Superior temporal gyrus (tissue), 1 donor: ENCODE measurements at regions not wholly inside any gene's neighbourhood (a gene's known extent, or its start where the extent isn't known, plus 50 kb on each side); places are given as distances from the start of the nearest gene placed in this dataset.
"Not testable (repeated sequence)": the region's sequence is repeated elsewhere in the genome, so short reads cannot be mapped to it uniquely, and the experiment has no call there.

Experiments used
- DNase-seq: peaks from one replicate; pipeline ENCODE4 v3.0.0-alpha.2; 2016; ENCODE audit errors: extremely low spot score

GRCh38 chr4:58871509-58871908 lies 1761.3 kb upstream of the IGFBP7 start:
- no peak for DNase-seq

- no peak for DNase-seq
Observed at GRCh38 chr4:58849026-58849425, 1738.8 kb upstream of the IGFBP7 start.

GRCh38 chr4:58843455-58843854 lies 1733.3 kb upstream of the IGFBP7 start:
- DNase-seq, result no peak

GRCh38 chr4:58833126-58833525 lies 1722.9 kb upstream of the IGFBP7 start:
- no peak for DNase-seq

DNA sequence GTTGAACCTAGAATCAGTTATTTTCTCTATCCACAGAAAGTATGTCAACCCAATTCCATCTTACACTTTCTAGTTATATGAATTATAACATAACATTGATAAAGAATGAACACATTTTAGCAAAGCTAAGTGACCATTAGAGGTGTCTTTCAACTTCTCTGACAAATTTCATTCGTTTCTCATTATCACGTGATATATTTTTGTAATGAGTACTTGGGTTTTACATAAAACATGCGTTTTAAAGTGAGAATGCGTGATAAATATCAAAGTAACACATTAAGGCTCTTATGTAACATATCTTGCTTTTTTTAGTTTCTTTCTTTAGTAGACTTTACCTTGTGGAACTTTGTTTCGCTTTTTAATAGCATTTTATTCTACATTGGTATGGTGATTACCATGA lies 1715.1 kb upstream of the IGFBP7 start:
- DNase-seq, result no peak

GRCh38 chr4:58818560-58818959 lies 1708.4 kb upstream of the IGFBP7 start:
- DNase-seq, result not testable (repeated sequence)

GRCh38 chr4:58809948-58810347 lies 1699.8 kb upstream of the IGFBP7 start:
- no peak for DNase-seq

DNA sequence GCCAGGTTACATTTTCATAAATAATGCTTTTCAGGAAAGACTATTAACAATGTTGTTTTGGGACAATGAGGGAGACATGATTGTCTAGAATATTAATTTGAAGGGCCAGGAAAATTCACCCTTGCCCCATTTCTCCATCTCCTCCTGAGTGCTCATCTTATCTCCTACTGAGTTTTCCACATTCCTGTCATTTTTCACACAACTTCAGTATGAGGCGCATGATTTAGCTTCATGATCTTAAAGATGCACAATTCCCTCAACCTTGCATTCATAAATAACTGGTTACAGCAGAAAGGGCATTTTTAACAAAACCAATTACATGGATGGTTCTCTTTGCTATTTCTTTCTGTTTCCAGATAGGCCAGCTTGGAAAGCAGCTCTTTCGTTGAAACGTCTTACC lies 1699.2 kb upstream of the IGFBP7 start:
- no peak for DNase-seq

DNA sequence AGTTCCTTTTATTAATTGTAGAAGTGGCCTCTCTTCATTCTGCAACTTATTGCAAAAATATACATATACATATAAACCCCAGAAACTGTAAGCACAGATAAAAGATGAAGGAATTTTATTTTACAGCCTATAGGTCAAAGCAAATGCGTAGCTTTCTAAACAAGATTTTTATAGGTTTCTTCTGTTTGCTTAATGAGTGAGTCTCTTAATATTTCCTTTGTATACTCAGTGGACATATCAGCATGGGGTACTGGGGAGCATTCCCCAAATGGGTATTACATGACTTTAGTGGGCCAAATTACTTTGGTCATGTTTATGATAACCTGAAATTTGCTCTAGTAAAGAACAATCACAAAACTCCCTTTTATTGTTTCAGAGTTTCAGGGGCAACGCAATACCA lies 1698.6 kb upstream of the IGFBP7 start:
- no peak for DNase-seq

DNA sequence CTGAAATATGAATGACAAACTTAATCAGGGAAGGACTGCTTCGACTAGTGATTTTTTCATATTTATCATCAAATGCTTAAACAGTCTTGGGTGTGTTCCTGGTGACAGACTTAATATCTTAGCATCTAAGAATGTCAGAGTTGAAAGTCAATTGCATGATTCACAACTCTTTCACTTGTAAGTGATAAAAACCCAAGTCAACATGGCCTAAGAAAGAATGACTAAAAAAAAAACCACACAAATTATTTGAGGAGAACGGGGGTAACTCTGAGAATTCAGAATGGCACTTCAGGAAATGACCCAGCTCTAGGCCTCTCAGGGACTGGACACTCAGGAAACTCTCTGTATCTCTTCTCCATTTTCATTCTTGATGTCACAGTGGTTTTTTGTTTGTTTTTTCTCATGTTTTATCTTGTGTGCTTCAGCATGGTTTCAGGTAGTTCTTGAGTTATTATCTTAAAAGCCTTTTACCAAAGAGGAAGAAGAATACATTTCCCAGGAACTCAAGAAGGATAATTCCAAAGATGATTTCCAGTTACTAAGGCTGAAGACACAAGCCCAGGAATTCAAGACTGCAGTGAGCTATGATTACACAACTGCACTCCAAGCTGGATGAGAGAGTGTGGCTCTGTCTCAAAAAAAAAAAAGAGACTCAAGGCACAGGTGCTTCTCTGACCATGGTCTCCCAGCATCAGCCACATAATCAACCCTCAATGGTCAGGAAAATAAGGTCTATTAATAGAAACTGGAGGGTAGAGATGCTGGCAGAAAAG lies 1697.8 kb upstream of the IGFBP7 start:
- no peak for DNase-seq

DNA sequence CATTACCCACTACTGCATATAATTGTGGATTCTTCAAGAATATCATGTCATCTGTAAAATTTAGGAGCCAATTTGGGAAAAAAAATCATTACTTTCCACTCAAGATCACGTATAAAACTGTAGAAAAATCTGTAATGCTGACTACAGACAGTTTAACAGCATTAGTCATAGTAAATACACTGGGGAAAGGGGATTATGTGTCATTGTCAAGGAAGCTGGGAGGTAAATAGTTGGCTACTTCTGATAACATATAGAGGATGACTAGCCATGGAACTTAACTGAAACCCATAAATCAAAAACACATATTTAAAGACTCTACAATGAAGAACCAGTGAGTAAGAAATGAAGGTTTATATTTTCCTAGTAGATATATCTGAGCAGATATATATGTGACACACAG lies 1666.4 kb upstream of the IGFBP7 start:
- no peak for DNase-seq

DNA sequence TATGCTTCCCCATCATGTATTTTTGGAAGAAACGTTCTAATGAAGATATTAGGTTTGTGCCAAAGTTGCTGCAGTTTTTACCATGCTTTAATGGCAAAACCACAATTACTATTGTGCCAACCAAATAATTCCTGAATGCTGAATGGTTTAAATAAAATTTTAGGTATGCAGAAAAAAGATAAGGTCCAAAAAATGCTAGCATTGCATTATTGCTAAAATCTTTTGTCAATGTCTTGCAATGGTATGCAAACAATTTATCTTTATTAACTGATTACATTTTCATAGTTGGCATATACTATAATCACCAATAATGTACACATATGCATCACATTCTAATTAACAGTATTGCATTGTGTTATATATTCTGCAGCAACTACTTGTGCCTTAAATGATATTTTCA lies 1657.4 kb upstream of the IGFBP7 start:
- DNase-seq, result no peak

- DNase-seq, result no peak
Observed at GRCh38 chr4:58766763-58767162, 1656.6 kb upstream of the IGFBP7 start.

- DNase-seq, result no peak
Observed at GRCh38 chr4:58761563-58761962, 1651.4 kb upstream of the IGFBP7 start.

DNA sequence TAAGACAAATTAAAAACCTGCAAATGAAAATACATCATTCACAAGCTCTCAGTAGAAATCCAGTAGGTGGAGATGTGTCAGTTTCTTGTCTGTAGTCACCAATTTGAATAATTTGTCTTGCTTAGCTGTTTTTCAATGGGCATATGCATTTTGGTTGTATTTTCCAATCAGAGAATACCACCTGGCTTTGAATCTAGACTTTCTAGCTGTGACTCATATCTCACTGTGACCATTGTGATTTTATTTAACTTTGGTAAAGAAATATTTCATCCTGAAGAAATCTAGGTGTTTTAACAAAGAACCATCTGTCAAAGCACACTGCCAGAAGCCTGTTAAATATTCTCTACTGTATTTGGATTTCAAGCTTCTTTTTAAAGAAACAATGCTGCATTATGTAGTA lies 1650.6 kb upstream of the IGFBP7 start:
- DNase-seq, result no peak

- DNase-seq, result no peak
Observed at GRCh38 chr4:58760100-58760499, 1649.9 kb upstream of the IGFBP7 start.

DNA sequence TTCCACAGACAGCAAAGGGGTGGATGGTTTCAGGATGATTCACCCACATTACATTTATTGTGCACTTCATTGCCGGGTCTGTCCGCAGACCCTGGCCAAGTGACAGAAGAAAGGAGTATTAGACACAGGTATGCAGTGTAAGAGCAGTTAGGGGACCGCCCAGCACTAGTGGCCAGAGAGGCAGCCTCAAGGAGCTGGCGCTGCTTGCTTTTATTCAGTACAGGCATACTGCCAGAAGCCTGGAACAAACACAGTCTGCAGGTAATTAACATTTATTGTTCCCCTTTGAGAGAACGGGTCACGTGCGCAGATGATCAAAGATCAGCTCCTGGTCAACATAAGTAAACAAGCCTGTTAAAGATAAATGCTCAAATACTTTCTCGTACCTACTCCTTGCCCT lies 1639.0 kb upstream of the IGFBP7 start:
- DNase-seq, result no peak

GRCh38 chr4:58740897-58741296 lies 1630.7 kb upstream of the IGFBP7 start:
- DNase-seq, result no peak

- no peak for DNase-seq
Observed at GRCh38 chr4:58739275-58739674, 1629.1 kb upstream of the IGFBP7 start.

GRCh38 chr4:58738375-58738774 lies 1628.2 kb upstream of the IGFBP7 start:
- no peak for DNase-seq

DNA sequence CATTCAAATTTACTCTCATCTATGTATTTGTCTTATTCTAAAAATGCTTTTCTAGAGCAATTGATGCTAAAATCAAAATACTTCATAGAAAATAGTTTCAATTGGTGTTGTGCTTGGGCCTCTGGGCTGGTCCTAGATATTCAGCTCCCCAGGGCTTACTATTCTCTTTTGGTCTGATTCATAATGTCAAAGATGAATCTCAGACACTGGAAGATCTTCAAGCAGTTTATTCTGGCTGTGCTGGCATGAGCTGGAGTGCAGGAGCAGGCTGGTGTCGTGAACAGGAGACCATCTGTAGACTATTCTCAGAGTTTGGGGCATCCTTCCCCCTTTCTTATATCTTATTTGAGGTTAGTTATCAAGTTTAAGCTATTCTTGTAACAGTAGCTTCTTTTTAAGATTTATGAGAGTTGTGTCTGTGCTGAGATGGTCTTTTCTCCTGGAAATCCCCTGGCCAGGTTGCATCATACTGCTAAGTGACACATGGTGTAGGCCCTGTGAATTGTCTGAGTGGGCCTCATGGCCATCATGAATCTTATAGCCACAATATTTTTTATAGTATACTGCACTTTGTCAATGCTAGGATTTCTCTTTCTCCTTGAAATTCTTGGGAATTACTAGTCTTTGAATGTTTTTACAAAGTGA lies 1624.0 kb upstream of the IGFBP7 start:
- no peak for DNase-seq

- no peak for DNase-seq
Observed at GRCh38 chr4:58732973-58733372, 1622.8 kb upstream of the IGFBP7 start.

DNA sequence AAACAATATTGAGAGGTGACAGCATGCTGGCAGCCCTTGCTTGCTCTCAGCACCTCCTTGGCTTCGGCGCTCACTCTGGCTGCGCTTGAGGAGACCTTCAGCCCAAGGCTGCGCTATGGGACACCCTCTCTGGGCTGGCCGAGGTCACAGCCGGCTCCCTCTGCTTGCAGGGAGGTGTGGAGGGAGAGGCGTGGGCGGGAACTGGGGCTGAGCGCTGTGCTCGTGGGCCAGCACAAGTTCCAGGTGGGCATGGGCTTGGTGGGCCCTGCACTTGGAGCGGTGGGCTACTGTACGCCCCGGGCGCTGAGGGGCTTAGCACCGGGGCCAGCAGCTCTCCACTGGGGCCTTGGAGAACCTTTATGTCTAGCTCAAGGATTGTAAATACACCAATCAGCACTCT lies 1613.8 kb upstream of the IGFBP7 start:
- DNase-seq, result no peak

DNA sequence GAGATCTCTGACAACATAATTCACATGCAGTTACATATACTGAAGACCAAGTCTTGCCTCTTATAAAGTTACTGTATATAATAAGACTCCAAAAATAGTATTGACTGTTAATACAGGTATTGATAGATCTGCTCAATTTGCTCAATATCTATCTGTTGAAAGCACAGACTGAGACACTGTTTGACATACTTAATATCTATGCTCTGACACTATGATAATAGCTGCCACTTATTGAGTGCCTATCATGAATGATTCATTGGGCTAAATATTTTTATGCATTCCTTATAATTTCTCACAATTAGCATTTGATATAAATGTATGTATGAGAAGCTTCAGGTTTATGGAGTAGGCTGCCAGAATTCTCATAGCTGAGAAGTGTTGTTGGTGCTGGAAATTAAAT lies 1600.9 kb upstream of the IGFBP7 start:
- DNase-seq, result no peak
